Neural cell (in vitro differentiated cells): ENCODE measurements at regions not wholly inside any gene's neighbourhood (a gene's known extent, or its start where the extent isn't known, plus 50 kb on each side); places are given as distances from the start of the nearest gene placed in this dataset.

Source experiments
- H2AFZ ChIP-seq: fragments of 200-600, 300-800 bp; sonication (generic), shearing (Covaris generic); 2 replicates; pipeline ENCODE4 v1.6.0; 2014; ENCODE audit warnings: low read depth, mild to moderate bottlenecking, antibody characterized with exemption, low read length, moderate library complexity
- H3F3A ChIP-seq: fragments of 200-600 bp; shearing (Covaris generic); 2 replicates; pipeline ENCODE4 v1.6.1; 2016; ENCODE audit warnings: mild to moderate bottlenecking, moderate library complexity, mixed read lengths, antibody characterized with exemption, low read length; ENCODE audit not compliant: insufficient read depth, poor library complexity, severe bottlenecking
- H3K27ac ChIP-seq: fragments of 200-600, 300-800 bp; sonication (generic), shearing (Covaris generic); 2 replicates; pipeline ENCODE4 v1.5.1; 2014; ENCODE audit warnings: mild to moderate bottlenecking, low read length, moderate library complexity
- H3K27me3 ChIP-seq: fragments of 300-800, 200-600 bp; sonication (generic), shearing (Covaris generic); 2 replicates; pipeline ENCODE4 v1.6.0; 2014; ENCODE audit warnings: mild to moderate bottlenecking, low read depth, low read length, moderate library complexity; ENCODE audit not compliant: insufficient read depth
- H3K36me3 ChIP-seq: fragments of 300-800, 200-600 bp; sonication (generic), shearing (Covaris generic); 2 replicates; pipeline ENCODE4 v1.5.1; 2014; ENCODE audit warnings: mild to moderate bottlenecking, antibody characterized with exemption, low read length, moderate library complexity; ENCODE audit not compliant: insufficient read depth
- H3K4me2 ChIP-seq: fragments of 300-800, 200-600 bp; sonication (generic), shearing (Covaris generic); 2 replicates; pipeline ENCODE4 v1.6.0; 2014; ENCODE audit warnings: mild to moderate bottlenecking, low read length
- H3K4me3 ChIP-seq: fragments of 300-800, 200-600 bp; sonication (generic), shearing (Covaris generic); 2 replicates; pipeline ENCODE4 v1.5.1; 2014; ENCODE audit warnings: mild to moderate bottlenecking, low read length, moderate library complexity
- H3K79me2 ChIP-seq: fragments of 200-600 bp; shearing (Covaris generic); replicated peaks from 2 replicates; pipeline ENCODE4 v1.6.0; 2014; ENCODE audit warnings: mild to moderate bottlenecking, low read length, moderate library complexity; ENCODE audit not compliant: insufficient read depth
- H3K9ac ChIP-seq: fragments of 300-800, 200-600 bp; sonication (generic), shearing (Covaris generic); 2 replicates; pipeline ENCODE4 v1.6.1; 2016; ENCODE audit warnings: mild to moderate bottlenecking, low read length, mixed read lengths
- H3K9me2 ChIP-seq: fragments of 200-600 bp; shearing (Covaris generic); 2 replicates; pipeline ENCODE4 v1.6.1; 2016; ENCODE audit warnings: mild to moderate bottlenecking, low read length, mixed read lengths; ENCODE audit not compliant: insufficient read depth
- H3K9me3 ChIP-seq: fragments of 200-600, 300-800 bp; sonication (generic), shearing (Covaris generic); 2 replicates; pipeline ENCODE4 v1.6.1; 2016; ENCODE audit warnings: mild to moderate bottlenecking, mixed run types, low read length, moderate library complexity, mixed read lengths
- H4K20me1 ChIP-seq: fragments of 200-600 bp; shearing (Covaris generic); 2 replicates; pipeline ENCODE4 v1.6.1; 2016; ENCODE audit warnings: mild to moderate bottlenecking, mixed run types; ENCODE audit not compliant: insufficient read depth
- EZH2 ChIP-seq: fragments of 200-600, 300-800 bp; shearing (Covaris generic), sonication (generic); IDR thresholded peaks from 2 replicates; pipeline ENCODE4 v1.6.1; 2014; ENCODE audit warnings: antibody characterized with exemption, low read length, borderline replicate concordance, mild to moderate bottlenecking; ENCODE audit not compliant: insufficient read depth, poor library complexity, severe bottlenecking
- MXI1 ChIP-seq: fragments of 450-650 bp; conservative IDR thresholded peaks from 2 replicates; pipeline ENCODE4 v1.6.1; 2014; ENCODE audit warnings: antibody characterized with exemption, mild to moderate bottlenecking; ENCODE audit not compliant: poor library complexity, severe bottlenecking
- POLR2AphosphoS5 ChIP-seq: IDR thresholded peaks from 2 replicates; pipeline ENCODE4 v1.6.1; 2012
- RAD21 ChIP-seq: fragments of 450-650 bp; conservative IDR thresholded peaks from 2 replicates; pipeline ENCODE4 v1.6.1; 2014; ENCODE audit warnings: antibody characterized with exemption, mild to moderate bottlenecking, moderate library complexity
- SMC3 ChIP-seq: fragments of 450-650 bp; conservative IDR thresholded peaks from 2 replicates; pipeline ENCODE4 v1.6.1; 2014; ENCODE audit warnings: antibody characterized with exemption, mild to moderate bottlenecking, moderate library complexity; ENCODE audit not compliant: poor library complexity
- TAF1 ChIP-seq: IDR thresholded peaks from 2 replicates; pipeline ENCODE4 v1.6.1; 2012; ENCODE audit warnings: low read depth
- TF ChIP-seq, protein P1 (sequence below): fragments of 450-650 bp; IDR thresholded peaks from 2 replicates; pipeline ENCODE4 v1.5.1; 2014; ENCODE audit warnings: antibody characterized with exemption, mild to moderate bottlenecking, moderate library complexity; ENCODE audit not compliant: poor library complexity, severe bottlenecking

DNA sequence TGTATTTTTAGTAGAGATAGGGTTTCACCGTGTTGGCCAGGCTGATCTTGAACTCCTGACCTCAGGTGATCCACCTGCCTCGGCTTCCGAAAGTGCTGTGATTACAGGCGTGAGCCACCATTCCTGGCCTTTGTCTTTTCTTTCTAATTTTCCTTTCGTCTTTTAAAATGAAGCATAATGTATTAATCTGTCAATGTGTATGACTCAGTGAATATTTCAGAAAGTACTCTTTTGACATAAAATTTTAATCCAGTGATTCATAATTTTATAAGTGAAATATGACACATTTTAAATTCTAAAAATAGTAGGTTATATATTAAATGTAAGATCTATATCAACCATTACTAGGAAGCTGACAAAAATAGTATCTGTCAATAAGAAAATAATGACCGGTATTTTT, 1059.0 kb upstream of the PRMT6 start:
- no peak overlapping the region for H3K27ac ChIP-seq
- no peak overlapping the region for H3K9ac ChIP-seq
- H2AFZ ChIP-seq: no peak overlapping the region
- H3K9me2 ChIP-seq: no peaks in the 10 kb centered on the region
- TF ChIP-seq, protein P1, sequence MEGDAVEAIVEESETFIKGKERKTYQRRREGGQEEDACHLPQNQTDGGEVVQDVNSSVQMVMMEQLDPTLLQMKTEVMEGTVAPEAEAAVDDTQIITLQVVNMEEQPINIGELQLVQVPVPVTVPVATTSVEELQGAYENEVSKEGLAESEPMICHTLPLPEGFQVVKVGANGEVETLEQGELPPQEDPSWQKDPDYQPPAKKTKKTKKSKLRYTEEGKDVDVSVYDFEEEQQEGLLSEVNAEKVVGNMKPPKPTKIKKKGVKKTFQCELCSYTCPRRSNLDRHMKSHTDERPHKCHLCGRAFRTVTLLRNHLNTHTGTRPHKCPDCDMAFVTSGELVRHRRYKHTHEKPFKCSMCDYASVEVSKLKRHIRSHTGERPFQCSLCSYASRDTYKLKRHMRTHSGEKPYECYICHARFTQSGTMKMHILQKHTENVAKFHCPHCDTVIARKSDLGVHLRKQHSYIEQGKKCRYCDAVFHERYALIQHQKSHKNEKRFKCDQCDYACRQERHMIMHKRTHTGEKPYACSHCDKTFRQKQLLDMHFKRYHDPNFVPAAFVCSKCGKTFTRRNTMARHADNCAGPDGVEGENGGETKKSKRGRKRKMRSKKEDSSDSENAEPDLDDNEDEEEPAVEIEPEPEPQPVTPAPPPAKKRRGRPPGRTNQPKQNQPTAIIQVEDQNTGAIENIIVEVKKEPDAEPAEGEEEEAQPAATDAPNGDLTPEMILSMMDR: no peak
- no peak for TF ChIP-seq MXI1
- no peaks in the 10 kb centered on the region for H3K27me3 ChIP-seq
- no peaks in the 10 kb centered on the region for H3F3A ChIP-seq
- no peak overlapping the region for H3K4me3 ChIP-seq
- H3K4me2 ChIP-seq: no peak overlapping the region
- H3K9me3 ChIP-seq: no peaks in the 10 kb centered on the region
- H3K79me2 ChIP-seq: no peaks in the 10 kb centered on the region
- H3K36me3 ChIP-seq: no peaks in the 10 kb centered on the region
- H4K20me1 ChIP-seq: no peaks in the 10 kb centered on the region

DNA sequence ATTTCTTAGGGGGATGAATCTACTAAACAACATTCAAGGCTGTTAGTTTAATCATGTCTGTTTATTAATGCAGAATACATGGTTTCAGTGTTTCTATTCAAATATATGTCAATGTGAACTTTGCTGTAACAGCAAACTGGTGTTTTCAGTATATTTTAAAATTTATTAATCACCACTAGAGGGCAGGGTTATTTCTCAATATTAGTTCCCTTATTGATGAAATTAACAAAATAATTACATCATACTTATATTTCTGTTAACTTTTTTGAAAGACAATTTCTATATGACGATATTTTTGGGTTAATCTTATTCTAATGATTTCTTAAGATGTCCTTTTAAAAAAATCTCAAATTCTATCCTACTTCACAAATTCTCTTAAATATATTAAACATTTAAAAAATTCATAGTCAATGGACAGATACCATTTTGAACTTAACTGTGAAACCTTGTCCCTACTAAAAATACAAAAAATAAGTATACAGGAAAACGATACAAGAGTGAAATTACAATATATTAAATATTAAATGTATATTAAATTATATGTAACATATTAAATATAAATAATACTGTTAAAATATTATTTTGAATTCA, 1034.1 kb upstream of the PRMT6 start:
- Histone ChIP-seq H3F3A (no peaks in the 10 kb centered on the region), H3K27me3 (no peaks in the 10 kb centered on the region), H3K27ac (no peak overlapping the region), H3K4me2 (no peak overlapping the region), H3K9ac (no peak overlapping the region), H2AFZ (no peak overlapping the region), H3K79me2 (no peaks in the 10 kb centered on the region), H3K4me3 (no peak overlapping the region), H4K20me1 (no peaks in the 10 kb centered on the region), H3K9me2 (no peaks in the 10 kb centered on the region), H3K9me3 (no peaks in the 10 kb centered on the region), H3K36me3 (no peaks in the 10 kb centered on the region)
- TF ChIP-seq, protein P1: peak; percentile 66
- TF ChIP-seq RAD21 (peak; percentile 62), TAF1 (no peak), SMC3 (peak; percentile 70)

DNA sequence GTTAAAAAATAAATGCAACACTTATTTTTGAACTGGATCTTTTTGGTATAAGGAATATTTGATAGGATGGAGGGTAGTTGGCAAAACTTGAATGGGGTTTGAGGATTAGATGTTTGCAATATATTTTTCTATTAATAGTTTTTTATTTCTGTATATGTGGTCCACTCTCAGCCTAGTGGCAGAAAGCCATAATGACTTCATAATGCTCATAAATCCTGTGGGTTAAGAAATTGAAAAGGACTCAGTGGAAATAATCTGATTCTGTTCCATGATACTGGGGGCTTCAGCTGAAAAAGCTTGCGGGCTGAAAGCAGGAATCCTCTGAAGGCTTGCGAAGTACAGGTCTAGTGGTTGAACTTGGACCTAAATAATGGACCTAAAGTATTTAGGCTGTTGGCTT, 1028.6 kb upstream of the PRMT6 start:
- Histone ChIP-seq H3K9me3 (no peaks in the 10 kb centered on the region), H3K79me2 (no peaks in the 10 kb centered on the region), H3K9me2 (no peaks in the 10 kb centered on the region), H3K4me3 (no peak overlapping the region), H3K36me3 (no peaks in the 10 kb centered on the region), H3F3A (no peaks in the 10 kb centered on the region), H3K9ac (no peak overlapping the region), H3K27me3 (no peaks in the 10 kb centered on the region), H3K4me2 (no peak overlapping the region), H4K20me1 (no peaks in the 10 kb centered on the region), H3K27ac (no peak overlapping the region), H2AFZ (no peak overlapping the region)
- TF ChIP-seq POLR2AphosphoS5 (no peak), RAD21 (no peak), EZH2 (no peak)
